ENCODE measurements at regions not wholly inside any gene's neighbourhood (a gene's known extent, or its start where the extent isn't known, plus 50 kb on each side); places are given as distances from the start of the nearest gene placed in this dataset.
A peak's percentile ranks its signal among the peaks of the same experiment; 100 is the strongest.

- H3K27me3 ChIP-seq (ENCODE audit: control insufficient read depth, insufficient read depth), result no peaks in the 10 kb centered on the region
- H3K27ac ChIP-seq (ENCODE audit: low read length), result no peak overlapping the region
- H3K4me1 ChIP-seq (ENCODE audit: control insufficient read depth, insufficient read depth, low read length), result no peaks in the 10 kb centered on the region
- no peak overlapping the region for H3K4me3 ChIP-seq (ENCODE audit: low read length)
- no peak for DNase-seq
- ATAC-seq, result no peak
- WGBS, result 59% methylated on average over 7 of the region's 7 CpGs
- no peaks in the 10 kb centered on the region for H3K9me3 ChIP-seq (ENCODE audit: control insufficient read depth, low read length)
- intact Hi-C loops (cut with DNase I), result no loop called here
Measured at GRCh38 chr10:3281941-3282673, 109.5 kb upstream of the PITRM1 start.

- Histone ChIP-seq H3K27me3 (ENCODE audit: control insufficient read depth, insufficient read depth) (no peaks in the 10 kb centered on the region), H3K4me1 (ENCODE audit: control insufficient read depth, insufficient read depth, low read length) (no peaks in the 10 kb centered on the region), H3K4me3 (ENCODE audit: low read length) (no peak overlapping the region), H3K27ac (ENCODE audit: low read length) (no peak overlapping the region), H3K9me3 (ENCODE audit: control insufficient read depth, low read length) (no peaks in the 10 kb centered on the region)
- WGBS, result 58% methylated on average over 2 of the region's 2 CpGs
- no peak for ATAC-seq
- no peak for DNase-seq
- intact Hi-C loops (cut with DNase I), result no loop called here
Measured at GRCh38 chr10:3278771-3279170, 106.2 kb upstream of the PITRM1 start.

GRCh38 chr10:3277566-3277965 lies 105.0 kb upstream of the PITRM1 start:
- intact Hi-C loops (cut with DNase I), result no loop called here

GRCh38 chr10:3274414-3274813 lies 101.8 kb upstream of the PITRM1 start:
- no peak for DNase-seq
- WGBS, result 90% methylated on average over 7 of the region's 7 CpGs
- intact Hi-C loops (cut with DNase I), result no loop called here

More at GRCh38 chr10:3277566-3277965, 105.0 kb upstream of the PITRM1 start:
- Histone ChIP-seq H3K27ac (ENCODE audit: low read length) (no peak overlapping the region), H3K4me3 (ENCODE audit: low read length) (no peak overlapping the region), H3K4me1 (ENCODE audit: control insufficient read depth, insufficient read depth, low read length) (no peaks in the 10 kb centered on the region), H3K27me3 (ENCODE audit: control insufficient read depth, insufficient read depth) (no peaks in the 10 kb centered on the region), H3K9me3 (ENCODE audit: control insufficient read depth, low read length) (no peaks in the 10 kb centered on the region)
- ATAC-seq (no peak), DNase-seq (no peak)
- WGBS, result 62% methylated on average over 4 of the region's 4 CpGs

GRCh38 chr10:3273966-3274365 lies 101.4 kb upstream of the PITRM1 start:
- Histone ChIP-seq H3K4me3 (ENCODE audit: low read length) (no peak overlapping the region), H3K27ac (ENCODE audit: low read length) (no peak overlapping the region), H3K4me1 (ENCODE audit: control insufficient read depth, insufficient read depth, low read length) (no peaks in the 10 kb centered on the region), H3K27me3 (ENCODE audit: control insufficient read depth, insufficient read depth) (no peaks in the 10 kb centered on the region), H3K9me3 (ENCODE audit: control insufficient read depth, low read length) (no peaks in the 10 kb centered on the region)
- DNase-seq (no peak), ATAC-seq (no peak)
- 90% methylated on average over 12 of the region's 12 CpGs for WGBS
- intact Hi-C loops (cut with DNase I), result no loop called here

More at GRCh38 chr10:3274414-3274813, 101.8 kb upstream of the PITRM1 start:
- no peak overlapping the region for H3K27ac ChIP-seq (ENCODE audit: low read length)
- no peaks in the 10 kb centered on the region for H3K4me1 ChIP-seq (ENCODE audit: control insufficient read depth, insufficient read depth, low read length)
- no peaks in the 10 kb centered on the region for H3K9me3 ChIP-seq (ENCODE audit: control insufficient read depth, low read length)
- no peaks in the 10 kb centered on the region for H3K27me3 ChIP-seq (ENCODE audit: control insufficient read depth, insufficient read depth)
- no peak overlapping the region for H3K4me3 ChIP-seq (ENCODE audit: low read length)
- ATAC-seq, result no peak

- DNase-seq (no peak), ATAC-seq (no peak)
- no peak overlapping the region for H3K27ac ChIP-seq (ENCODE audit: low read length)
- H3K4me3 ChIP-seq (ENCODE audit: low read length), result no peak overlapping the region
- no peaks in the 10 kb centered on the region for H3K9me3 ChIP-seq (ENCODE audit: control insufficient read depth, low read length)
- no peaks in the 10 kb centered on the region for H3K4me1 ChIP-seq (ENCODE audit: control insufficient read depth, insufficient read depth, low read length)
- H3K27me3 ChIP-seq (ENCODE audit: control insufficient read depth, insufficient read depth), result no peaks in the 10 kb centered on the region
- intact Hi-C loops (cut with DNase I), result no loop called here
- WGBS, result 75% methylated on average over 5 of the region's 5 CpGs
Measured at GRCh38 chr10:3272300-3272699, 99.7 kb upstream of the PITRM1 start.

GRCh38 chr10:3271354-3272115 lies 99.0 kb upstream of the PITRM1 start:
- Histone ChIP-seq H3K27me3 (ENCODE audit: control insufficient read depth, insufficient read depth) (no peaks in the 10 kb centered on the region), H3K4me1 (ENCODE audit: control insufficient read depth, insufficient read depth, low read length) (no peaks in the 10 kb centered on the region), H3K9me3 (ENCODE audit: control insufficient read depth, low read length) (no peaks in the 10 kb centered on the region), H3K4me3 (ENCODE audit: low read length) (no peak overlapping the region), H3K27ac (ENCODE audit: low read length) (no peak overlapping the region)
- WGBS, result 52% methylated on average over 14 of the region's 14 CpGs
- DNase-seq (no peak), ATAC-seq (peak; percentile 59 to 63)
- intact Hi-C loops (cut with DNase I), result no loop called here

GRCh38 chr10:3270577-3271316 lies 98.2 kb upstream of the PITRM1 start:
- Histone ChIP-seq H3K9me3 (ENCODE audit: control insufficient read depth, low read length) (no peaks in the 10 kb centered on the region), H3K27ac (ENCODE audit: low read length) (no peak overlapping the region), H3K4me3 (ENCODE audit: low read length) (no peak overlapping the region), H3K27me3 (ENCODE audit: control insufficient read depth, insufficient read depth) (no peaks in the 10 kb centered on the region), H3K4me1 (ENCODE audit: control insufficient read depth, insufficient read depth, low read length) (no peaks in the 10 kb centered on the region)
- no peak for DNase-seq
- no peak for ATAC-seq
- intact Hi-C loops (cut with DNase I), result no loop called here
- 76% methylated on average over 18 of the region's 18 CpGs for WGBS

GRCh38 chr10:3268025-3268424 lies 95.4 kb upstream of the PITRM1 start:
- no peaks in the 10 kb centered on the region for H3K4me1 ChIP-seq (ENCODE audit: control insufficient read depth, insufficient read depth, low read length)
- intact Hi-C loops (cut with DNase I), result no loop called here
- WGBS, result 78% methylated on average over 6 of the region's 6 CpGs
- H3K9me3 ChIP-seq (ENCODE audit: control insufficient read depth, low read length), result no peaks in the 10 kb centered on the region
- no peak overlapping the region for H3K27ac ChIP-seq (ENCODE audit: low read length)
- no peak overlapping the region for H3K4me3 ChIP-seq (ENCODE audit: low read length)
- ATAC-seq, result no peak
- H3K27me3 ChIP-seq (ENCODE audit: control insufficient read depth, insufficient read depth), result no peaks in the 10 kb centered on the region
- no peak for DNase-seq

GRCh38 chr10:3265088-3265487 lies 92.5 kb upstream of the PITRM1 start:
- Histone ChIP-seq H3K27ac (ENCODE audit: low read length) (no peak overlapping the region), H3K9me3 (ENCODE audit: control insufficient read depth, low read length) (no peaks in the 10 kb centered on the region), H3K4me3 (ENCODE audit: low read length) (no peak overlapping the region), H3K27me3 (ENCODE audit: control insufficient read depth, insufficient read depth) (no peaks in the 10 kb centered on the region), H3K4me1 (ENCODE audit: control insufficient read depth, insufficient read depth, low read length) (no peaks in the 10 kb centered on the region)
- WGBS, result 80% methylated on average over 4 of the region's 4 CpGs
- ATAC-seq (no peak), DNase-seq (no peak)
- intact Hi-C loops (cut with DNase I), result no loop called here

GRCh38 chr10:3264161-3264761 lies 91.7 kb upstream of the PITRM1 start:
- peak; percentile 51 to 61 for ATAC-seq
- Histone ChIP-seq H3K4me3 (ENCODE audit: low read length) (no peak overlapping the region), H3K27ac (ENCODE audit: low read length) (peak overlapping the region; percentile 28)

More at GRCh38 chr10:3264161-3264761, 91.7 kb upstream of the PITRM1 start:
- Histone ChIP-seq H3K27me3 (ENCODE audit: control insufficient read depth, insufficient read depth) (no peaks in the 10 kb centered on the region), H3K9me3 (ENCODE audit: control insufficient read depth, low read length) (no peaks in the 10 kb centered on the region), H3K4me1 (ENCODE audit: control insufficient read depth, insufficient read depth, low read length) (no peaks in the 10 kb centered on the region)
- 66% methylated on average over 12 of the region's 12 CpGs for WGBS
- DNase-seq, result no peak
- intact Hi-C loops (cut with DNase I), result no loop called here
